HEK293T (cell line): ENCODE measurements at regions not wholly inside any gene's neighbourhood (a gene's known extent, or its start where the extent isn't known, plus 50 kb on each side); places are given as distances from the start of the nearest gene placed in this dataset.

ENCODE experiments used
- CTCF ChIA-PET: fragments of 350-600 bp; formaldehyde crosslinking; extraction: SDS; loops from one replicate; lab custom pipeline; 2021; ENCODE audit warnings: antibody characterized with exemption, inconsistent platforms; lab: Yijun Ruan, JAX
- POLR2A ChIA-PET: fragments of 350-600 bp; formaldehyde crosslinking; extraction: SDS; loops from one replicate; lab custom pipeline; 2020; ENCODE audit warnings: antibody characterized with exemption, inconsistent platforms; lab: Yijun Ruan, JAX
- DNase-seq: peaks from one replicate; pipeline ENCODE4 v3.0.0; 2012; ENCODE audit warnings: mixed read lengths; ENCODE audit errors: extremely low spot score
- ARNT ChIP-seq: fragments of 450-650 bp; IDR thresholded peaks from 2 replicates; pipeline ENCODE4 v1.6.1; 2017; ENCODE audit warnings: mild to moderate bottlenecking
- BHLHE40 ChIP-seq: fragments of 450-650 bp; IDR thresholded peaks from 2 replicates; pipeline ENCODE4 v1.6.1; 2016; ENCODE audit warnings: mild to moderate bottlenecking, moderate library complexity, borderline replicate concordance
- CTBP1 ChIP-seq: fragments of 450-650 bp; IDR thresholded peaks from 2 replicates; pipeline ENCODE4 v1.6.1; 2016; ENCODE audit warnings: borderline replicate concordance
- ELF4 ChIP-seq: fragments of 450-650 bp; IDR thresholded peaks from 2 replicates; pipeline ENCODE4 v1.6.1; 2017; ENCODE audit warnings: antibody characterized with exemption
- FOXA1 ChIP-seq: fragments of 450-650 bp; IDR thresholded peaks from 2 replicates; pipeline ENCODE4 v1.6.1; 2016; ENCODE audit warnings: mild to moderate bottlenecking
- FOXK2 ChIP-seq: fragments of 450-650 bp; IDR thresholded peaks from 2 replicates; pipeline ENCODE4 v1.6.1; 2016; ENCODE audit warnings: mild to moderate bottlenecking
- FOXM1 ChIP-seq: fragments of 450-650 bp; IDR thresholded peaks from 2 replicates; pipeline ENCODE4 v1.6.1; 2017; ENCODE audit warnings: mild to moderate bottlenecking, borderline replicate concordance
- HDGF ChIP-seq: fragments of 450-650 bp; IDR thresholded peaks from 2 replicates; pipeline ENCODE4 v1.6.1; 2017; ENCODE audit warnings: antibody characterized with exemption, borderline replicate concordance
- L3MBTL2 ChIP-seq: fragments of 450-650 bp; conservative IDR thresholded peaks from 2 replicates; pipeline ENCODE4 v1.6.1; 2016; ENCODE audit warnings: mild to moderate bottlenecking
- LEF1 ChIP-seq: fragments of 450-650 bp; IDR thresholded peaks from 2 replicates; pipeline ENCODE4 v1.6.1; 2017; ENCODE audit warnings: mild to moderate bottlenecking, borderline replicate concordance
- NFRKB ChIP-seq: fragments of 450-650 bp; IDR thresholded peaks from 2 replicates; pipeline ENCODE4 v1.6.1; 2016; ENCODE audit warnings: mild to moderate bottlenecking, moderate library complexity
- PKNOX1 ChIP-seq: fragments of 450-650 bp; IDR thresholded peaks from 2 replicates; pipeline ENCODE4 v1.6.1; 2016
- SP1 ChIP-seq: fragments of 450-650 bp; IDR thresholded peaks from 2 replicates; pipeline ENCODE4 v1.6.1; 2017
- SUZ12 ChIP-seq: fragments of 450-650 bp; IDR thresholded peaks from 2 replicates; pipeline ENCODE4 v1.6.1; 2016; ENCODE audit warnings: mild to moderate bottlenecking
- TARDBP ChIP-seq: fragments of 450-650 bp; IDR thresholded peaks from 2 replicates; pipeline ENCODE4 v1.6.1; 2016
- ZNF384 ChIP-seq: fragments of 450-650 bp; IDR thresholded peaks from 2 replicates; pipeline ENCODE4 v1.6.1; 2016

GRCh38 chr10:25701652-25702051 is 232.4 kb upstream of the MYO3A start:
- CTCF ChIA-PET, result interaction anchor here (0.6 to 1.3 kb wide), 3 partner anchors 16 to 27 kb away, joined by 3 to 4 read pairs (median 3); no protein-coding TSS in a partner anchor

DNA sequence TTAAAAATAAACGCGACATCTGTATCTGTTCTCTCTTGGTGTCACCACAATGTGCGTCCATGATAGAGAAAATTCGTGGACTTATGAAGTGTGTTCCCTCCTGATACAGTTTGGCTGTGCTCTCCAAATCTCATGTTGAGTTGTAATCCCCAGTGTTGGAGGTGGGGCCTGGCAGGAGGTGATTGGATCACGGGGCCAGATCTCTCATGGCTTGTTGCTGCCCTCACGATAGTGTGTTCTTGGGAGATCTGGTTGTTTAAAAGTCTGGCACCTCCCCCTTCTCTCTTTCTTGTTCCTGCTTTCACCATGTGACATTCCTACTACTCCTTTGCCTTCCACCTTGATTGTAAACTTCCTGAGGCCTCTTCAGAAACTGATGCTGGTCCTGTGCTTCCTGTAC is 229.4 kb upstream of the MYO3A start:
- ChIA-PET CTCF (no interaction called here), POLR2A (no interaction called here)
- no peak for DNase-seq
- TF ChIP-seq ARNT (no peak), TARDBP (no peak), CTBP1 (no peak)

More at GRCh38 chr10:25701652-25702051, 232.4 kb upstream of the MYO3A start:
- no peak for DNase-seq
- TF ChIP-seq FOXK2 (no peak), SUZ12 (no peak), LEF1 (no peak), NFRKB (no peak), HDGF (no peak), TARDBP (no peak), ARNT (no peak), BHLHE40 (no peak), ZNF384 (no peak), L3MBTL2 (no peak), ELF4 (no peak), FOXA1 (no peak), SP1 (no peak), PKNOX1 (no peak)
- POLR2A ChIA-PET, result no interaction called here

DNA sequence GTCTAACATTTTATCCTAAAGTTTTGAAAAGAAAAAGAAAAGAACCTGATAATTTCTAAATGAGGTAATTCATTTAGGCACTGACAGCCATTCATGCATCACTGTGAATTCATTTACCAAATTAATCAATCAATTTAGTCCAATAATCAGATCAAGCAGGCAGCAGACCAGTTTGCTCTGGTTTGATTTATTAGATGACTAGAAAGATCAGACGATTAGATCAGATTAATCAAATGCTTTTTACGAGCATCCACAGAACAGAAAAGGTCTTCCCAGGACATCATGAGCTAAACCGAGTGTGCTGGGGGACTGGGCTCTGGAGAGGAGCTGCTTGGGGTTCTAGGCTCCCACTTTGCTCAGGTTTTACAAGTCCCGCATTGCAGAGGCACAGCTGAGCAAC is 226.5 kb upstream of the MYO3A start:
- ChIA-PET POLR2A (interaction anchor here (0.7 kb wide), 1 partner anchor 848 kb away, joined by 3 read pairs; no protein-coding TSS in a partner anchor), CTCF (no interaction called here)
- DNase-seq, result no peak
- no peak for TF ChIP-seq SP1
- TF ChIP-seq L3MBTL2, result no peak
- no peak for TF ChIP-seq NFRKB
- no peak for TF ChIP-seq CTBP1
- no peak for TF ChIP-seq BHLHE40
- no peak for TF ChIP-seq ZNF384
- no peak for TF ChIP-seq TARDBP
- no peak for TF ChIP-seq LEF1
- no peak for TF ChIP-seq HDGF
- TF ChIP-seq ELF4, result no peak
- TF ChIP-seq FOXA1, result no peak
- TF ChIP-seq PKNOX1, result no peak
- no peak for TF ChIP-seq FOXM1
- TF ChIP-seq FOXK2, result no peak
- no peak for TF ChIP-seq ARNT

GRCh38 chr10:25707976-25708671 is 225.9 kb upstream of the MYO3A start:
- DNase-seq, result no peak
- TF ChIP-seq PKNOX1 (no peak), ZNF384 (no peak), SUZ12 (no peak), ELF4 (no peak), HDGF (no peak), L3MBTL2 (no peak), FOXK2 (no peak), FOXM1 (no peak), CTBP1 (no peak), FOXA1 (no peak), BHLHE40 (no peak), LEF1 (no peak), TARDBP (no peak), ARNT (no peak), SP1 (no peak), NFRKB (no peak)
- CTCF ChIA-PET, result interaction anchor here (0.6 kb wide), 1 partner anchor 608 kb away, joined by 3 read pairs; no protein-coding TSS in a partner anchor
- POLR2A ChIA-PET, result no interaction called here

- ChIA-PET CTCF (no interaction called here), POLR2A (no interaction called here)
- TF ChIP-seq FOXK2, result no peak
- TF ChIP-seq HDGF, result no peak
- no peak for TF ChIP-seq SUZ12
- TF ChIP-seq SP1, result no peak
- no peak for TF ChIP-seq FOXA1
- TF ChIP-seq L3MBTL2, result no peak
- TF ChIP-seq TARDBP, result no peak
- no peak for TF ChIP-seq BHLHE40
- TF ChIP-seq FOXM1, result no peak
- no peak for TF ChIP-seq ZNF384
- no peak for TF ChIP-seq LEF1
- DNase-seq, result no peak
These were observed 220.2 kb upstream of the MYO3A start for GRCh38 chr10:25713894-25714240.

- CTCF ChIA-PET, result no interaction called here
- DNase-seq, result no peak
- POLR2A ChIA-PET, result no interaction called here
- TF ChIP-seq LEF1, result no peak
- no peak for TF ChIP-seq TARDBP
- no peak for TF ChIP-seq SP1
- TF ChIP-seq L3MBTL2, result no peak
- no peak for TF ChIP-seq ARNT
- no peak for TF ChIP-seq FOXM1
- no peak for TF ChIP-seq NFRKB
These were observed 209.8 kb upstream of the MYO3A start for GRCh38 chr10:25724241-25724640.
